Activated CD4-positive, CD25-positive, alpha-beta regulatory T cell treated with anti-CD3 and anti-CD28 coated beads, Interleukin-2, amount 50 U/mL, for 72 hours (primary cell): ENCODE measurements at regions not wholly inside any gene's neighbourhood (a gene's known extent, or its start where the extent isn't known, plus 50 kb on each side); places are given as distances from the start of the nearest gene placed in this dataset.
"Not testable (repeated sequence)": the region's sequence is repeated elsewhere in the genome, so short reads cannot be mapped to it uniquely, and the experiment has no call there.

Experiments used
- DNase-seq: peaks from one replicate; pipeline ENCODE4 v3.0.0; 2021

DNA sequence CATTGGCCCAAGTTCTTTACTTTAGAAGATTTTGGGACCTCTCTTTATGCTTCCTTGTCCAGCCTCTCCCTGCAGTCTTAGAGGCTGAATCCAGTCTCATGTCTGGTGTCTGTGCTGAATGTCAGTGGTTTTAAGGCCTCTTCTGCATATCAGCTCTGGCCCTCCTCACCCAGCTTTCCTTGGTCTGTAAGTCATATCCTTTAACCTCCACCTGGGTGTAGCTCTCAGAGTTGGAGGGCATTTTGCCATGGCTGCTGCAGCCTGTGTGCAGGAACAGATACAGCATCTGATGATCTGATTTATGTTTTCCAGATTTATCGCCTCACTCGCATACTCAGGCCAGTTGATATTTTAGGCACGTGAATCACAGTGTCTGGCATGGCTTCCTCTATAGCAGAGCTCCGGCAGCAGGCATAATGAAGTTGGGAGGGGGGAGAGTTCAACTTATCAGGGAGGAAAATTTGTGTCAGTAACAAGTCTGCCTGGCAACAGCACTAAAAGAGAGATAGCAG is 335.0 kb downstream of the PCNX1 start:
- DNase-seq, result no peak

DNA sequence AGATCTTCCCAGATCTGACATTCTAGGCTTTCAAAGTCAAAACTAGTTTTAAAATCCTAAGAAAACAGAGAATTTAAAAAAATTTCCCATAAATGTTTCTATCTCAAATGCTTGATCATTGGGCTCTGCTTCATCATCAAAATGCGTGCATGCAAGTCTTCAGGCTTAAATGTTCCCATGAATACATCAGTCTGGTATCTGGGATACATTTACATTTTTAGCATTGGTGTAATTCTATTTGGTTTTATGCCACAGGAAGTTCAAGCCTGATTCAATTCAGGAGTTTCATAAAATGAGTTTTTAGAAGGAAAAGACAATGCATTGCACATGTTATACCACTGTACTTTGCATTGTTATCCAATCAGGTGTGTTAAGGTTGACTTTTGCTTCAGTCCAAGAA is 336.4 kb downstream of the PCNX1 start:
- no peak for DNase-seq

DNA sequence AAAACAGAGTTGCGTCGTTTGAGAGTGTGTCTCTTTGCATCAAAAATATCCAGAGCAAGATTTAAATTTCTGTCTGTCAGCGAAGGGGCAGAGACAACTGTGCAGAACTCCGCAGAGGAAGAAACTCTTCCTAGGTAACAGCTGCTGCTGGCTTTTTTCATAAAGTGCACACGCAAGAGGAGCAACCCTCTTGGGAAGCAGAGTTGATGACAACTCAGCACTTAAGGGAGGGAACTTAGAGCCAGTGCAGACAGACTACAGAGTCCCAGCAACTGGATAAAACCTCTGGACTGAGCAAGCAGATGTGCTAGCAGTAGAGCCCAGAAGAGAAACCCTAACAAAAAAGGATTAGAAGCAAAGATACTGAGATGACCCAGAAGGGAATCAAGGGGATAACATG is 337.1 kb downstream of the PCNX1 start:
- DNase-seq, result no peak

DNA sequence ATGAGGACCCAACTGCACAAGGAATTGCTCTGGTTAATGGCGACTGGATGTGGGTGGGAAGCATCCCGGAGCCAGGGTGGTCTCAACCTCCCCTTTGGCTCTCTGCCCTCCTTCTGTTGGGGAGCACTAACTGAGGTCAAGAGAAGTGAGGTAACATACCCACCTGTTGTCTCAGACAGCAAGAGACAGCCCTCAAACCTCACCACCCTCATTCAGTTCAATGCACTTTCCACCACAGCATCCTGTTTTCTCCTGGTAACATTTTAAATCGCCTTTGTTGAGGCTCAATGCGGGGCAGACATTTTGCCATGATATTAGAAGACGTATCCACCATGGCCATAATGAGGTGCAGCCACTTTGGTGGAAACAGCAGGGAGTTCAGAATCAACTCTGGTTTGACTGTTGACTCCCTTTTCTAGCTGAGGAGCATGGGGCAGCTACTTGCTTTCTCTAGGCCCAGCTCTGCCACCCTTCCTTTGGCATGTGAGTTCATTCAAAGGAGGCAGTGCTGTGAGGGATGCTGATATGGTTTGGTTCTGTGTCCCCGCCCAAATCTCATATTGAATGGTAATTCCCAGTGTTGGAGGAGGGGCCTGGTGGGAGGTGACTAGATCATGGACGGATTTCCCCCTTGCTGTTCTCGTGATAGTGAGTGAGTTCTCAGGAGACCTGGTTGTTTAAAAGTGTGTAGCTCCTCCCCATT is 338.6 kb downstream of the PCNX1 start:
- no peak for DNase-seq

DNA sequence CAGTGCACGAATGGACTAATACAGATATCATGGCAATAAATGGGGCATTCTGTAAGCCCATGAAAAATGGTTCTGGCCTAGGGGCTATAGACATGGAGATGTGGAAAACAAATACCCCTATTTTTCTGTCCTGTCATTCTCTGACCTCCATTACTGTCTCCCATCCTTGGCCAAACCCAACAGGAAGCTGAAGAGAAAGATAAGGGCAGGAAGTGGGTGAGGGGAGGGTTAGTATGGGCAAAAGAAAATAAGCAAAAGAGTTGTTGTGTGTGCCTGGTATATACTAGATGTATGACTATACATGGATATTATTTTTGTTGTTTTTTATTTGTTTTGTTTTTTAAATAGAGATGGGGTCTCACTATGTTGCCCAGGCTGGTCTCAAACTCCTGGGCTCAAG is 339.3 kb downstream of the PCNX1 start:
- no peak for DNase-seq

DNA sequence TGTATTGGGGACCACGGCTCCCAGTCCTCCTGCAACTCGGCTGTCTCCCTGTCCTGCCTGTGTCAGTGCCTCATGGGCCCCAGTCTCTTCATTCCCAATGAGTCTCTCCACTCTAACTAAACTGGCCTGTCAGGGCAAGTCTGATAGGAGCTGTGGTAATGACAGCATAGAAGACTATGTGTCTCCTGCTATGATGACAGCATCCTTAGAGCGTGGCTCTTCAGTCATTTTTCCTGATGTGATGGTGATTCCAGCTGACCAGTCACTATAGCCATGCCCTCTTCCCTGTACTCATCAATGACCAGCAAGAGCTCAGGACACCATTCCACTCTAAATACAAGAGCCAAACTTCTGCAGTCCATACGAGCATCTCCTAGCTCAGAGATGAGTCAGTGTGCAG is 339.8 kb downstream of the PCNX1 start:
- no peak for DNase-seq

DNA sequence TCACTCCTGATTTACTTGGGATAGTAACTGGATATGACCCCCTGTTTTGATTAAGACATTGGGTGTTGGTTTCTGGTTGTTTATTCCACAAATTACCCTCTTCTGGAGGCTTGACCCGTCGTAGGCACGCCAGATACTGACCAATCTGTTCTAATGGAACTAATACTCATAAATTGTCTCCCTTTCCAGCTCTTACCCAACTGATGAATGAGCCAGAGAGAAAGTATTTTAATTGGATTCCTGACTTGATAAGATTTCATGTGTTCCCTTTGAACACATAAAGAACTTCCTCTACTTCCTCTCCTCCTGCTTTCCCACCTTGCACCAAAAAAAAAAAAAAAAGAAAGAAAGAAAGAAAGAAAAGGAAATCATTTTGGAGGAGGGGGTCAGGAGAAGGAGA is 340.9 kb downstream of the PCNX1 start:
- no peak for DNase-seq

DNA sequence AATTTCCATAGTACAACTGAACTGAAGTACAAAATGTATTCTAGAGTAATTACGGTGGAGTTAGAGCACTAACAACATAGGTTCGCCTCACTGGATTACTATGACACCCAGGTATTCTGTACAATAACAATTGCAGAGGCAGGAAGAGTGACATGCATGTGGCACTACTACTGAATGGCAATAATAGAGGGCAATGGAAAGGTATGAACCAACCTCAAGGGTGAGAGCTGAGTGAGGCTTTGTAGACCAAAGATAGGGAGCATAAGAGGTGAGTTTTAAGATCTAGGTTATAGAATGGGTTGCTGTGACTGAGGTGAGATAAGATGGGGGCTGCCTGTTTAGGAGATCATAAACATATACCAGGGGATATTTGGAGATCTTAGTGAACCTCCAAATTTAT is 343.1 kb downstream of the PCNX1 start:
- DNase-seq, result no peak

DNA sequence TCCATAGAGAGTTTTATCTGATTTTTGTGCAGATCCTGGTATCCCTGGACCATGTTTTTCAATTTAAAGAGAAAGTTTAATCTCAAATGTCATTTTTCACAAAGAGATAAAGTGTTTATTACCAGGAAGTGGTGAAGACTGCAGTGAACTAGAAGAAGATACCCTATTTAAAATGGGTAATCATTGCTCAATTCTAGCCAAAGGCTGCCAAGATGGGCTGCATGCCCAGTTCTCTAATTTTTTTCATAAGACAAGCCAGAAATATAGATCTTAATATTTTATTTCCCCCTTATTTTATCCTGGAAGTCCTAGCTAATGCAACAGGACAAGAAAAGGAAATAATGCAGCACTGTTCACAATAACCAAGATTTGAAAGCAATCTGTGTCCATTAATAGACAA is 343.5 kb downstream of the PCNX1 start:
- no peak for DNase-seq

DNA sequence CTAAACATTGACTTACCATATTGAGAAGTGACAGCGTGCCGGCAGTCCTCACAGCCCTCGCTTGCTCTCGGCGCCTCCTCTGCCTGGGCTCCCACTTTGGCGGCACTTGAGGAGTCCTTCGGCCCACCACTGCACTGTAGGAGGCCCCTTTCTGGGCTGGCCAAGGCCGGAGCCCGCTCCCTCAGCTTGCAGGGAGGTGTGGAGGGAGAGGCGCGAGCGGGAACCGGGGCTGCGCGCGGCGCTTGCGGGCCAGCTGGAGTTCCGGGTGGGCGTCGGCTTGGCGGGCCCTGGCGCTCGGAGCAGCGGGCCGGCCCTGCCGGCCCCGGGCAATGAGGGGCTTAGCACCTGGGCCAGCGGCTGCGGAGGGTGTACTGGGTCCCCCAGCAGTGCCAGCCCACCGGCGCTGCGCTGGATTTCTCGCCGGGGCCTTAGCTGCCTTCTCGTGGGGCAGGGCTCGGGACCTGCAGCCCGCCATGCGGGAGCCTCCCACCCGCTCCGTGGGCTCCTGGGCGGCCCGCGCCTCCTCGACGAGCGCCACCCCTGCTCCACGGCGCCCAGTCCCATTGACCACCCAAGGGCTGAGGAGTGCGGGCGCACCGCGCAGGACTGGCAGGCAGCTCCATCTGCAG is 346.9 kb downstream of the PCNX1 start:
- not testable (repeated sequence) for DNase-seq

DNA sequence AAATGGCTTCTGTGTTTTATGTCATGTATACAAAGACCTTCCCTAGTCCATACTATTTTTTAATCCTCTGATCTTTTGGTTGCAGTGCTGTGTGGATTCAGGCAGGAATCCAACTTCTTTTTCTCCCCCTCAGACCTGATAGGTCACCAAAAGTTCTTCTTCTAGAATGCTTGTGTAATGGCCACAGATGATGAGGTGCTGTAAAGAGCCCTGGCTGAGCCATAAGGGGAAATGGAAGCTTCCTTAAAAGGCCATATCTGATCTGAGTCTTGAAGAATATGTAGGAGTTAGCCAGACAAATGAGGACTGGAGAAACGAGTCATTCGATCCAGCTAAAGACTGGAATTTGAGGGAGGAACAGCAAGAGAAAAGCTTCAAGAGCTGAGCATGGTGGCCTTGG is 353.9 kb downstream of the PCNX1 start:
- DNase-seq, result no peak

DNA sequence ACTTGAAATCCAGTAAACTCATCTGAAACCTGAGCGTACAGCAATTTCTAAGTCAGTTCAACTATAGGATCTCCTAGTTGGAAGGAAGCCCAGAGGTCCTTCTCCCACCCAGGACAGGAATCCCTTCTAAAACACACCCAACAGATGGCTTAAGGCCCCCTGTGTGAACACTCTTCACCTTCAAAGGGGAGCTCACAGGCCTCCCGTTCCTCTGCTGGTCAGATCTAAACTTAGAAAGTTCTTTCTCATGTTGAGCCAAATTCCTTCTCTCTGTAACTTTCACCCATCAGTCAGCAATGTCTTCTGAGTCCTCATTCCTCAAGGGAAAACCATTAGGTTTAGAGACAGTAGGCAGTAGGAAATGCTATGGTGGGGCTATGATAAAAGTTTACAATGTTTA is 355.2 kb downstream of the PCNX1 start:
- no peak for DNase-seq

DNA sequence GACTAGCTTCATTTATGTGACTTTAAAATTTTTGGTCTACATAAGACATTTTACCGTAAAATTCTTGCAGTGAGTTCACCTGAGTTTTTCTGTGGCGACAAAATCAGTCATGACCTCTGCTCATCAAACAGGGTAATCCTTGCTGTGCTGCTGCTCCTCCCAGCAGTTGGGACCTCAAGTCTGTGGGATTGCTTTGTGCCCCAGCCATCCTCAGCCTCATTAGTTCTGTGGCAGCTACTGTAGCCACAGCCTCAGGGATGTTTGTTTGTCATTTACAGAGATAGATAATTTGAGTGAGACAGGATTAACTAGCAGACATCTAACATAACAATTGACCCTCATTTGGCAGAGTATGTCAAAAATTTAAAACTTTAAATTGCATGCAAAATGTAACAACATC is 357.0 kb downstream of the PCNX1 start:
- no peak for DNase-seq

DNA sequence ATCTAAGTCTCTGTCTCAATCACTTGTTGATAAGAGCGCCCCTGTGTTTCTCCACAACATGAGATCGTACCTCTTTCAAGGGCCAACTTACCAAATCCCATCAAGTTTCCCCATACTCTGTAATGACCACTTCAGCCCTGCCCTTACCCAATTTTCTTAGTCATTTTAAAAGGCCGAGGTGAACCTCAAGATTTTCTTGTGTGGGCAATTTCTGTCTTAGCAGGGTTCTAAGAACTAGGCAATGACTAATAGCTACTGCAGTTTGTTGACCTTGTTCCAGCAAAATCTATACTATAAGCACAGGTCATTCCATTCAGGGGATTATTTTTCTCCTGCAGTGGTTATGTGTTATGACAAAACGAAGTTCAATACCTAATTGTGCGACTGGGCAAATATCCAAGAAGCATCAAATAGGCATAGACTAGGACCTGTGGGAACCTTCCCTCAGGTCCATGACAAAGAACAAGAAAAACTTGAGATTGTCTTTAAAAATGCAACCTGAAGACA is 359.8 kb downstream of the PCNX1 start:
- no peak for DNase-seq

DNA sequence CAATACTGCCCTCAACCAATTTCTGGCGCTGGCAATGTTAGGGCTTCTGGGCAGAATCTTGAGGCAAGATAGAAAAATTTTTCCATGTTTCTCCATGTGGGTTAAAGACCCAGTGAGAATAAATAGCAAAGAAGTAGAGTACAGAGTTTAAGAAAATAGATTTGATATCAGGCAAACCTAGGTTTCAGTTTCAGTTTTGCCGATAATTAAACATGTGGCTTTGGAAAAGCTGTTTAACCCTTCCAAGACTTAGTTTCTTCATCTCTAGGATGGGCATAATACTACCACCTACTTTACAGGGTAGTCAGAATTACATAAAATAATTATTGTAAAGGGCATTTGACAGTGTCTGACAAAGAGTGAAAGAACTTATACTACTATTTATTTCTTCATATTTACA is 360.4 kb downstream of the PCNX1 start:
- DNase-seq, result no peak

DNA sequence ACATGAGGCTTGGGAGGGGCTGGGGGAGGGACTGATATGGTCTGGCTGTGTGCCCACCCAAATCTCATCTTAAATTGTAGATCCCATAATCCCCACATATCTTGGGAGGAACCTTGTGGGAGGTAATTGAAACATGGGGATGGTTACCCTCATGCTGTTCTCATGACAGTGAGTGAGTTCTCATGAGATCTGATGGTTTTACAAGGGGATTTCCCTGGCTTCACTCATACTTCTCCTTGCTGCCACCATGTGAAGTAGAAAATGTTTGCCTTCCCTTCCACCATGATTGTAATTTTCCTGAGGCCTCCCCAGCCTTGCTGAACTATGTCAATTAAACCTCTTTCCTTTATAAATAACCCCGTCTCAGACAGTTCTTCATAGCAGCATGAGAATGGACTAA is 362.9 kb downstream of the PCNX1 start:
- DNase-seq, result no peak

DNA sequence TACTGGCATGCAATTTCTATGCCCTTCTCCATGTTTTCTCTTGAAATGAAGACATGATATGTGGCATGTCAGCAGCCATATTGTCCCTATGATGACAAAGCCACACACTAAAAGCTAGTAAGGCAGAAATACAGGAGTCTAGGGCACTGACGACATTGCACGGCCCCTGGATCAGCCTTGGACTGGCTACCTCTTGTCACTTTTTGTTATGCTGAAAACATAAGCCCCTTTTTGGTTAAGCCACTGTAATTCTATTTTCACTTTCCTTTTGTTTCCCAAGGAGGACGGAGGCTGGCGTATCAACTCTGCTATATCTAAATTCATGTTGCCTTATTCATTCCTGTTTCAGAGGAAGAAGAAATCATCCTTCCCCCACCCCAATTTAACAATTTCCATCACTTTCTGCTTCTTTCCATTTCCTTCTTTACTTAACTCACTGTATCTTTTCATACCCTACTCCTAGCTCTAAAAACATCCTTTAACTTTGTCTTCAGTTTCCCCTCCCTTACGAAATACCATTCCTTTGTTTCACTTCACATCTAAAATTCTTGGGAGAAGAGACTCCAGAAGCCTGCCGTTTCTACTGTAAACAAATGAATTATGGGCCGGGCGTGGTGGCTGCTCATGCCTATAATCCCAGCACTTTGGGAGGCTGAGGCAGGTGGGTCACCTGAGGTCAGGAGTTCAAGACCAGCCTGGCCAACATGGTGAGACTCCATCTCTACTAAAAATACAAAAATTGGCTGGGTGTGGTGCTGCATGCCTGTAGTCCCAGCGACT is 364.1 kb downstream of the PCNX1 start:
- no peak for DNase-seq

DNA sequence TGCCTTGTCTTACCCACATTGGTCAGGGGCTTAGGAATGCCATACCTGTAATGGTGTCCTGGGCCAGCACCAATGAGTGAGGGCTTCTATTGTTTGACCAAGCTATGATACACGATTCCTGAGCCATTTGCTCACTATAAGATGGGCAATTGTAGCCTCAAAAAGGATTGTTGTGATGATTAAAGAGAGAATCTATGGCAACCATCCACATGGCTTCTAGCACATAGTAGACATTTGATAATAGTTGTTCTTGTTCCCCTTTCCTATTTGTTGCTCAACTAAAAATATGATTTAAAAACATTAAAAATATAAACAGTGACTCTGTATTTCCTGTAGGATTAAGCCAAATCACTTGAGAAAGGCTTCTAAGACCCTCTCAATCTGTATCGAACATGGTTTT is 366.1 kb downstream of the PCNX1 start:
- DNase-seq, result no peak

DNA sequence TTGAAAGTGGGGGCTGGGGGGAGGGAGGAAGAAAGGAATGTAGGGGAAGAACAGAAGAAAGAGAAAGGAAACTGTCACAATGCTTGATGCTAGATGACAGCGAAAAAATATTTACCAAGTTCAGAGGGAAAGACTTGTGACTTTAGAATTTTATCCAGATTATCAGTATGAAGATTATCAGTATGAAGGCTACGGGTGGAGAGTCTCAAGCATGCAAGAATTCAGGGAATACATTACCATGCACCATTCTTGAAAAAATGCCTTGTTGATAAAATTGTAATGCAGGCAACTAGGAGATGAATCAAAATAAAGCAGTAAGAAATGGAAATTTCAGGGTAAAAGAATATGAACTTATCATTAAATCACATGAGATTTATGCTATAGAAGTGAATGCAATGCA is 376.8 kb downstream of the PCNX1 start:
- DNase-seq, result no peak

DNA sequence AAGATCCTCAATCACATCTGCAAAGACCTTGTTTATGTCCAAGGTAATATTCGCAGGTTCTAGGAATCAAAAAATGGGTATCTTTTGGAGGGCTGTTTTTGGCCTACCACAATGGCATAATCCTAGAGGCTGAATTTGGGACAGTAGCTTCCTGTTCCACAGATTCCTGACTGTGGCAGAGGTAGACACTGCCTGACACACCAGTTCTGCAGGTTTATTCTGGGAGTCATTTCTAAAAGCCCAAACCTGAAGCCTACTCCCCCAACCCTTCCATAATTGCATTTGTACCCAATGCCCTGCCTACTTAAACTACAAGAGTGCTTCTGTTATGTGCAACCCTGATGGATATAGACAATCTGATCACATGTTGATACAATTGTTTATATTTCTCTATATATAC is 378.9 kb downstream of the PCNX1 start:
- no peak for DNase-seq

DNA sequence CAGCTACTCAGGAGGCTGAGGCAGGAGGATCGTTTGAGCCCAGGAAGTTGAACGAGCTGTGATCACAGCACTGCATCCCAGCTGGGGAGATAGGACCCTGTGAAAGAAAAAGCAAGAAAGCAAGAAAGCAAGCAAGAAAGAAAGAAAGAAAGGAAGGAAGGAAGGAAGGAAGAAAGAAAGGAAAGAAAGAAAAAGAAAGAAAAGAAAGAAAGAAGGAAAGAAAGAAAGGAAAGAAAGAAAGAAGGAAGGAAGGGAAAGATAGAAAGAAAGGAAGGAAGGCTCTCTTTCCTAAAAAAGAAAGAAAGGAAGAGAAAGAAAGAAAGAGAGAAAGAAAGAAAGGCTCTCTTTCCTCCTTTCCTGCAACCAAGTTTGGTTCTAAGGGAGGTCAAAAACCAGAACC is 380.3 kb downstream of the PCNX1 start:
- no peak for DNase-seq

DNA sequence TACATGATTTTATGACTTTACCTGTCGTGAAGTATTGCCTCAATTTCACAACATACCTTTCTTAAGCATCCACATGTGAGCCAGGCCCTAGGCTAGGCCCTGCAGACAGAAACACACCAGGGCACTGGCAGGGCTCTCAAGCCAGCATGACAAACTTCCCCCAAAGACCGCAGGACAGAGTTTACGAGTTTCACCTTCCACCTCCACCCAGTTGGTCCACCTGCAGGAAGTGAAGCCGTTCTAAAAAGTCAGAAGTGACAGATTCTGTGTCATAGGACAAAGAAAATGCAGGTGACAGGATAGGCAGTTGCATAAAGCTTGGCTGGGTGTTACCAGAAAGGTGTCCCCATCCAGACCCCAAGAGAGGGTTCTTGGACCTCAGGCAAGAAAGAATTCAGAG is 382.3 kb downstream of the PCNX1 start:
- DNase-seq, result no peak

DNA sequence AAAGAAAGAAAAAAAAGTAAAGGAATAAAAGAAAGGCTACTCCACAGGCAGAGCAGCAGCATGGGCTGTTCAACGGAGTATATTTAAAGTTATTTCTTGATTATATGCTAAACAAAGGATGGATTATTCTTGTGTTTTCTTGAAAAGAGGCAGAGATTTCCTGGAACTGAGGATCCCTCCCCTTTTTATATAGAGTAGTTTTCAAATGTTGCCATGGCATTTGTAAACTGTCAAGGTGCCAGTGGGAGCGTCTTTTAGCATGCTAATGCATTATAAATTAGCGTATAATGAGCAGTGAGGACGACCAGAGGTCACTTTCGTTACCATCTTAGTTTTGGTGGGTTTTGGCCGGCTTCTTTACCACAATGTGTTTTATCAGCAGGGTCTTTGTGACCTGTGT is 383.0 kb downstream of the PCNX1 start:
- DNase-seq, result no peak

DNA sequence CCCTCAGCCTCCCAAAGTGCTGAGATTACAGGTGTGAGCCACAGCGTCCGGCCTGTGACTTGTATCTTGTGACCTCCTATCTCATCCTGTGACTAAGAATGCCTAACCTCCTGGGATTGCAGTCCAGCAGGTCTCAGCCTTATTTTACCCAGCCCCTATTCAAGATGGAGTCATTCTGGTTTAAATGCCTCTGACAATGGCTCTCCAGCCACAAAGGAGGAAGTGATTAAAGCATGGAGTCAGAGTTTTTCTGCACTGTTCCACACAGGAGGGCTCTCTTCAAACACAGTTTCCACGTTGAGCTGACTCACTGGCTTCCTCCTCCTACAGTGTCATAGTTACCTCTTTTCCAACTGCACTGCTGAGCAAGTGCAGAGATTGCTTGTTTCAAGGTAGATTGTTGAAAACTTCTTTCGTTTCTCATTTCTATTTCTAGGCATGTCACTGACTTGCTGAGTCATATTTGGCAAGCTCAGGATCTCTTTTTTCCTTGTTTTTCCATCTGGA is 383.8 kb downstream of the PCNX1 start:
- no peak for DNase-seq
